Astrocyte (in vitro differentiated cells and primary cell): ENCODE measurements at regions not wholly inside any gene's neighbourhood (a gene's known extent, or its start where the extent isn't known, plus 50 kb on each side); places are given as distances from the start of the nearest gene placed in this dataset.

Experiments used
- EZH2 ChIP-seq: IDR thresholded peaks from 2 replicates; pipeline ENCODE4 v1.6.1; 2012; ENCODE audit warnings: mild to moderate bottlenecking, low read length, inconsistent platforms; ENCODE audit not compliant: insufficient read depth
- TF ChIP-seq, protein P1 (sequence below): IDR thresholded peaks from 2 replicates; pipeline ENCODE4 v1.5.1; 2011; ENCODE audit warnings: low read depth, mild to moderate bottlenecking, inconsistent platforms, low read length, moderate library complexity; ENCODE audit not compliant: insufficient read depth

DNA sequence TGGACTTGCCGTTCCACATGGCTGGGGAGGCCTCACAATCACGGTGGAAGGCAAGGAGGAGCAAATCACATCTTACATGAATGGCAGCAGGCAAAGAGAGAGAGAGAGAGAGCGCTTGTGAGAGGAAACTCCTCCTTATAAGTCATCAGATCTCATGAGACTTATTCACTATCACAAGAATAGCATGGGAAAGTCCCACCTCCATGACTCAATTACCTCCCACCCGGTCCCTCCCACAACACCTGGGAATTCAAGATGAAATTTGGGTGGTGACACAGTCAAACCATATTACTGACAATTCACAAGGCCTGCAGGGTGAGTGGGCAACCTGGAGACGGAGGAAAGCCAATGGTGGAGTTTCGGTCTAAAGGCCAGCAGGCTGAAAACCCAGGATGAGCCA, 394.3 kb upstream of the TRAM1L1 start:
- TF ChIP-seq, protein P1, sequence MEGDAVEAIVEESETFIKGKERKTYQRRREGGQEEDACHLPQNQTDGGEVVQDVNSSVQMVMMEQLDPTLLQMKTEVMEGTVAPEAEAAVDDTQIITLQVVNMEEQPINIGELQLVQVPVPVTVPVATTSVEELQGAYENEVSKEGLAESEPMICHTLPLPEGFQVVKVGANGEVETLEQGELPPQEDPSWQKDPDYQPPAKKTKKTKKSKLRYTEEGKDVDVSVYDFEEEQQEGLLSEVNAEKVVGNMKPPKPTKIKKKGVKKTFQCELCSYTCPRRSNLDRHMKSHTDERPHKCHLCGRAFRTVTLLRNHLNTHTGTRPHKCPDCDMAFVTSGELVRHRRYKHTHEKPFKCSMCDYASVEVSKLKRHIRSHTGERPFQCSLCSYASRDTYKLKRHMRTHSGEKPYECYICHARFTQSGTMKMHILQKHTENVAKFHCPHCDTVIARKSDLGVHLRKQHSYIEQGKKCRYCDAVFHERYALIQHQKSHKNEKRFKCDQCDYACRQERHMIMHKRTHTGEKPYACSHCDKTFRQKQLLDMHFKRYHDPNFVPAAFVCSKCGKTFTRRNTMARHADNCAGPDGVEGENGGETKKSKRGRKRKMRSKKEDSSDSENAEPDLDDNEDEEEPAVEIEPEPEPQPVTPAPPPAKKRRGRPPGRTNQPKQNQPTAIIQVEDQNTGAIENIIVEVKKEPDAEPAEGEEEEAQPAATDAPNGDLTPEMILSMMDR: no peak
- no peak for TF ChIP-seq EZH2
